ENCODE measurements at regions not wholly inside any gene's neighbourhood (a gene's known extent, or its start where the extent isn't known, plus 50 kb on each side); places are given as distances from the start of the nearest gene placed in this dataset.

GRCh38 chr5:3654515-3654914, 58.9 kb downstream of the IRX1 start:
- Histone ChIP-seq H3K9me3 (ENCODE audit: control insufficient read depth, low read depth, low read length) (no peaks in the 10 kb centered on the region), H3K36me3 (ENCODE audit: control insufficient read depth, insufficient read depth, low read length) (no peaks in the 10 kb centered on the region), H3K4me3 (ENCODE audit: low read length) (no peak overlapping the region), H3K27ac (ENCODE audit: low read length) (no peak overlapping the region), H3K4me1 (ENCODE audit: control insufficient read depth, insufficient read depth, low read length) (no peaks in the 10 kb centered on the region), H3K27me3 (ENCODE audit: control insufficient read depth, insufficient read depth, low read length) (no peaks in the 10 kb centered on the region)
- no CpG with 5 or more reads among the region's 9 CpGs for WGBS (ENCODE audit: insufficient coverage, low lambda C conversion rate)
- no peak for DNase-seq

GRCh38 chr5:3656803-3657202, 61.2 kb downstream of the IRX1 start:
- Histone ChIP-seq H3K4me1 (ENCODE audit: control insufficient read depth, insufficient read depth, low read length) (no peaks in the 10 kb centered on the region), H3K27me3 (ENCODE audit: control insufficient read depth, insufficient read depth, low read length) (no peaks in the 10 kb centered on the region), H3K36me3 (ENCODE audit: control insufficient read depth, insufficient read depth, low read length) (no peaks in the 10 kb centered on the region), H3K9me3 (ENCODE audit: control insufficient read depth, low read depth, low read length) (no peaks in the 10 kb centered on the region), H3K4me3 (ENCODE audit: low read length) (no peak overlapping the region), H3K27ac (ENCODE audit: low read length) (no peak overlapping the region)
- DNase-seq: no peak
- no CpG with 5 or more reads among the region's 7 CpGs for WGBS (ENCODE audit: insufficient coverage, low lambda C conversion rate)

GRCh38 chr5:3657364-3658022, 61.9 kb downstream of the IRX1 start:
- DNase-seq: no peak
- H3K4me1 ChIP-seq (ENCODE audit: control insufficient read depth, insufficient read depth, low read length): no peaks in the 10 kb centered on the region
- WGBS (ENCODE audit: insufficient coverage, low lambda C conversion rate): no CpG with 5 or more reads among the region's 18 CpGs
- no peaks in the 10 kb centered on the region for H3K27me3 ChIP-seq (ENCODE audit: control insufficient read depth, insufficient read depth, low read length)
- H3K4me3 ChIP-seq (ENCODE audit: low read length): no peak overlapping the region
- H3K27ac ChIP-seq (ENCODE audit: low read length): no peak overlapping the region
- no peaks in the 10 kb centered on the region for H3K9me3 ChIP-seq (ENCODE audit: control insufficient read depth, low read depth, low read length)
- no peaks in the 10 kb centered on the region for H3K36me3 ChIP-seq (ENCODE audit: control insufficient read depth, insufficient read depth, low read length)

GRCh38 chr5:3658929-3659328, 63.3 kb downstream of the IRX1 start:
- H3K9me3 ChIP-seq (ENCODE audit: control insufficient read depth, low read depth, low read length): no peaks in the 10 kb centered on the region
- DNase-seq: no peak
- no peaks in the 10 kb centered on the region for H3K4me1 ChIP-seq (ENCODE audit: control insufficient read depth, insufficient read depth, low read length)
- H3K27ac ChIP-seq (ENCODE audit: low read length): no peak overlapping the region
- H3K27me3 ChIP-seq (ENCODE audit: control insufficient read depth, insufficient read depth, low read length): no peaks in the 10 kb centered on the region
- no CpG with 5 or more reads among the region's 10 CpGs for WGBS (ENCODE audit: insufficient coverage, low lambda C conversion rate)
- no peak overlapping the region for H3K4me3 ChIP-seq (ENCODE audit: low read length)
- no peaks in the 10 kb centered on the region for H3K36me3 ChIP-seq (ENCODE audit: control insufficient read depth, insufficient read depth, low read length)

- peak in 1 of 2 donors; percentile 23 for DNase-seq
- WGBS (ENCODE audit: insufficient coverage, low lambda C conversion rate): 62% methylated on average over 4 of the region's 8 CpGs
- Histone ChIP-seq H3K9me3 (ENCODE audit: control insufficient read depth, low read depth, low read length) (no peaks in the 10 kb centered on the region), H3K27me3 (ENCODE audit: control insufficient read depth, insufficient read depth, low read length) (no peaks in the 10 kb centered on the region), H3K27ac (ENCODE audit: low read length) (no peak overlapping the region), H3K4me3 (ENCODE audit: low read length) (no peak overlapping the region), H3K4me1 (ENCODE audit: control insufficient read depth, insufficient read depth, low read length) (no peaks in the 10 kb centered on the region), H3K36me3 (ENCODE audit: control insufficient read depth, insufficient read depth, low read length) (no peaks in the 10 kb centered on the region)
Observed at GRCh38 chr5:3659907-3660306, 64.3 kb downstream of the IRX1 start.

GRCh38 chr5:3660630-3661029, 65.0 kb downstream of the IRX1 start:
- H3K9me3 ChIP-seq (ENCODE audit: control insufficient read depth, low read depth, low read length): no peaks in the 10 kb centered on the region
- H3K27me3 ChIP-seq (ENCODE audit: control insufficient read depth, insufficient read depth, low read length): no peaks in the 10 kb centered on the region
- H3K4me3 ChIP-seq (ENCODE audit: low read length): no peak overlapping the region
- no CpG with 5 or more reads among the region's 4 CpGs for WGBS (ENCODE audit: insufficient coverage, low lambda C conversion rate)
- DNase-seq: no peak
- no peaks in the 10 kb centered on the region for H3K4me1 ChIP-seq (ENCODE audit: control insufficient read depth, insufficient read depth, low read length)
- no peaks in the 10 kb centered on the region for H3K36me3 ChIP-seq (ENCODE audit: control insufficient read depth, insufficient read depth, low read length)
- H3K27ac ChIP-seq (ENCODE audit: low read length): no peak overlapping the region

GRCh38 chr5:3661755-3662296, 66.2 kb downstream of the IRX1 start:
- H3K27ac ChIP-seq (ENCODE audit: low read length): no peak overlapping the region
- H3K4me1 ChIP-seq (ENCODE audit: control insufficient read depth, insufficient read depth, low read length): no peaks in the 10 kb centered on the region
- WGBS (ENCODE audit: insufficient coverage, low lambda C conversion rate): no CpG with 5 or more reads among the region's 4 CpGs
- DNase-seq: no peak
- no peaks in the 10 kb centered on the region for H3K27me3 ChIP-seq (ENCODE audit: control insufficient read depth, insufficient read depth, low read length)
- no peaks in the 10 kb centered on the region for H3K36me3 ChIP-seq (ENCODE audit: control insufficient read depth, insufficient read depth, low read length)
- H3K4me3 ChIP-seq (ENCODE audit: low read length): no peak overlapping the region
- no peaks in the 10 kb centered on the region for H3K9me3 ChIP-seq (ENCODE audit: control insufficient read depth, low read depth, low read length)

GRCh38 chr5:3662344-3662743, 66.7 kb downstream of the IRX1 start:
- no peaks in the 10 kb centered on the region for H3K36me3 ChIP-seq (ENCODE audit: control insufficient read depth, insufficient read depth, low read length)
- no peak for DNase-seq
- H3K4me3 ChIP-seq (ENCODE audit: low read length): no peak overlapping the region
- H3K9me3 ChIP-seq (ENCODE audit: control insufficient read depth, low read depth, low read length): no peaks in the 10 kb centered on the region
- no peak overlapping the region for H3K27ac ChIP-seq (ENCODE audit: low read length)
- no peaks in the 10 kb centered on the region for H3K4me1 ChIP-seq (ENCODE audit: control insufficient read depth, insufficient read depth, low read length)
- no peaks in the 10 kb centered on the region for H3K27me3 ChIP-seq (ENCODE audit: control insufficient read depth, insufficient read depth, low read length)
- WGBS (ENCODE audit: insufficient coverage, low lambda C conversion rate): no CpG with 5 or more reads among the region's 1 CpG

GRCh38 chr5:3671337-3671736, 75.7 kb downstream of the IRX1 start:
- H3K36me3 ChIP-seq (ENCODE audit: control insufficient read depth, insufficient read depth, low read length): no peaks in the 10 kb centered on the region
- H3K4me1 ChIP-seq (ENCODE audit: control insufficient read depth, insufficient read depth, low read length): no peaks in the 10 kb centered on the region
- H3K4me3 ChIP-seq (ENCODE audit: low read length): no peak overlapping the region
- no peaks in the 10 kb centered on the region for H3K9me3 ChIP-seq (ENCODE audit: control insufficient read depth, low read depth, low read length)
- WGBS (ENCODE audit: insufficient coverage, low lambda C conversion rate): 80% methylated on average over 1 of the region's 3 CpGs
- H3K27me3 ChIP-seq (ENCODE audit: control insufficient read depth, insufficient read depth, low read length): no peaks in the 10 kb centered on the region
- DNase-seq: no peak
- no peak overlapping the region for H3K27ac ChIP-seq (ENCODE audit: low read length)

- Histone ChIP-seq H3K27ac (ENCODE audit: low read length) (no peak overlapping the region), H3K4me3 (ENCODE audit: low read length) (no peak overlapping the region), H3K9me3 (ENCODE audit: control insufficient read depth, low read depth, low read length) (no peaks in the 10 kb centered on the region), H3K27me3 (ENCODE audit: control insufficient read depth, insufficient read depth, low read length) (no peaks in the 10 kb centered on the region), H3K36me3 (ENCODE audit: control insufficient read depth, insufficient read depth, low read length) (no peaks in the 10 kb centered on the region), H3K4me1 (ENCODE audit: control insufficient read depth, insufficient read depth, low read length) (no peaks in the 10 kb centered on the region)
- 86% methylated on average over 1 of the region's 4 CpGs for WGBS (ENCODE audit: insufficient coverage, low lambda C conversion rate)
- DNase-seq: no peak
Observed at GRCh38 chr5:3678801-3679200, 83.2 kb downstream of the IRX1 start.

GRCh38 chr5:3680821-3681220, 85.2 kb downstream of the IRX1 start:
- no CpG with 5 or more reads among the region's 5 CpGs for WGBS (ENCODE audit: insufficient coverage, low lambda C conversion rate)
- no peaks in the 10 kb centered on the region for H3K4me1 ChIP-seq (ENCODE audit: control insufficient read depth, insufficient read depth, low read length)
- H3K9me3 ChIP-seq (ENCODE audit: control insufficient read depth, low read depth, low read length): no peaks in the 10 kb centered on the region
- H3K4me3 ChIP-seq (ENCODE audit: low read length): no peak overlapping the region
- H3K27me3 ChIP-seq (ENCODE audit: control insufficient read depth, insufficient read depth, low read length): no peaks in the 10 kb centered on the region
- no peak for DNase-seq
- H3K27ac ChIP-seq (ENCODE audit: low read length): no peak overlapping the region
- H3K36me3 ChIP-seq (ENCODE audit: control insufficient read depth, insufficient read depth, low read length): no peaks in the 10 kb centered on the region
